Upper lobe of right lung (tissue), 1 donor: ENCODE measurements at regions not wholly inside any gene's neighbourhood (a gene's known extent, or its start where the extent isn't known, plus 50 kb on each side); places are given as distances from the start of the nearest gene placed in this dataset.

Experiments used
- ATAC-seq: fragments of 200-7000 bp; cut with Tn5 transposase; one replicate; pipeline ENCODE4 v1.9.1; 2020; ENCODE audit warnings: mild to moderate bottlenecking, moderate library complexity
- DNase-seq: peaks from one replicate; pipeline ENCODE4 v3.0.0-alpha.2; 2020
- H3K27ac ChIP-seq: fragments of 200-600 bp; one replicate; pipeline ENCODE4 v1.8.0; 2022
- H3K27me3 ChIP-seq: fragments of 200-600 bp; one replicate; pipeline ENCODE4 v1.8.0; 2022; ENCODE audit warnings: mild to moderate bottlenecking
- H3K36me3 ChIP-seq: fragments of 200-600 bp; one replicate; pipeline ENCODE4 v1.8.0; 2022
- H3K4me1 ChIP-seq: fragments of 200-600 bp; one replicate; pipeline ENCODE4 v1.8.0; 2022
- H3K4me3 ChIP-seq: fragments of 200-600 bp; one replicate; pipeline ENCODE4 v1.8.0; 2022; ENCODE audit warnings: mild to moderate bottlenecking
- H3K9me3 ChIP-seq: fragments of 200-600 bp; one replicate; pipeline ENCODE4 v1.8.0; 2022
- intact Hi-C: fragments of 100-400 bp; cut with DNase I; formaldehyde crosslinking; loops from one replicate; pipeline ENCODE4 v1.11.0; 2022
- TF ChIP-seq, protein P1 (sequence below): fragments of 200-600 bp; IDR thresholded peaks from one replicate; pipeline ENCODE4 v1.8.0; 2022; ENCODE audit warnings: antibody characterized with exemption
- donor health status: DM: no; HTN: yes; CAD: no; lungs with severe emphysema.

DNA sequence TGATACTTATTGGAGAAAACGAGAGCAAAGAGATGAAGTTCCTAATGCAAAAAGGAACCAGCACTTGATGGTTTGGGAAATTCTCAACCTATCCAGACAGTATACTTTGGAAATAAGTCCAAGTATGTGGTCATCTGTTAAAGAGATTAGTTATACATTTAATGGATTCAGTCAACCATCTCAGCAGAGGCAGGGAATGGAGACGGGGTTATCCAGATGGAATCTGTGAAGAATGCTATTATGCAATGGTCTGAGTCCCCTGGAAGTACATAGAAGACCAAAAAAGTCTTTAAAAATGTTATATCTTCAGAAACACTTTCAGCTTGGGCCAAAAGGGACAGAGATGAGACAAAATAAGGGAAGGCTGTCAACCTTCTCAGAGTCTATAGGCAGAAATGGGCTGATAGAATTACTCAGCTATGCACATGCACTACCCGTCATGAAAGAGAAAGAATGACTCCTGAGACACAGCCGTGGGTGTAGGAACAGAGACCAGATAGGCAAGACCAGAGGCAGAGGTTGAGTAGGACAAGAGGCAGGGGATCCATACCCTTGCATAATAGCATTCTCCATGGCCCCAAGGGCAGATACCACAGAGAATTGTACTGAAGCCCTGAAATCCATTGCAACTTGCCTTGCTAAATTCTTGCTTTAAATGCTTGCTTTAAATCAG, 738.8 kb upstream of the POT1 start:
- intact Hi-C loops, result no loop called here
- TF ChIP-seq, protein P1, sequence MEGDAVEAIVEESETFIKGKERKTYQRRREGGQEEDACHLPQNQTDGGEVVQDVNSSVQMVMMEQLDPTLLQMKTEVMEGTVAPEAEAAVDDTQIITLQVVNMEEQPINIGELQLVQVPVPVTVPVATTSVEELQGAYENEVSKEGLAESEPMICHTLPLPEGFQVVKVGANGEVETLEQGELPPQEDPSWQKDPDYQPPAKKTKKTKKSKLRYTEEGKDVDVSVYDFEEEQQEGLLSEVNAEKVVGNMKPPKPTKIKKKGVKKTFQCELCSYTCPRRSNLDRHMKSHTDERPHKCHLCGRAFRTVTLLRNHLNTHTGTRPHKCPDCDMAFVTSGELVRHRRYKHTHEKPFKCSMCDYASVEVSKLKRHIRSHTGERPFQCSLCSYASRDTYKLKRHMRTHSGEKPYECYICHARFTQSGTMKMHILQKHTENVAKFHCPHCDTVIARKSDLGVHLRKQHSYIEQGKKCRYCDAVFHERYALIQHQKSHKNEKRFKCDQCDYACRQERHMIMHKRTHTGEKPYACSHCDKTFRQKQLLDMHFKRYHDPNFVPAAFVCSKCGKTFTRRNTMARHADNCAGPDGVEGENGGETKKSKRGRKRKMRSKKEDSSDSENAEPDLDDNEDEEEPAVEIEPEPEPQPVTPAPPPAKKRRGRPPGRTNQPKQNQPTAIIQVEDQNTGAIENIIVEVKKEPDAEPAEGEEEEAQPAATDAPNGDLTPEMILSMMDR, result no peak
- no peak for ATAC-seq

DNA sequence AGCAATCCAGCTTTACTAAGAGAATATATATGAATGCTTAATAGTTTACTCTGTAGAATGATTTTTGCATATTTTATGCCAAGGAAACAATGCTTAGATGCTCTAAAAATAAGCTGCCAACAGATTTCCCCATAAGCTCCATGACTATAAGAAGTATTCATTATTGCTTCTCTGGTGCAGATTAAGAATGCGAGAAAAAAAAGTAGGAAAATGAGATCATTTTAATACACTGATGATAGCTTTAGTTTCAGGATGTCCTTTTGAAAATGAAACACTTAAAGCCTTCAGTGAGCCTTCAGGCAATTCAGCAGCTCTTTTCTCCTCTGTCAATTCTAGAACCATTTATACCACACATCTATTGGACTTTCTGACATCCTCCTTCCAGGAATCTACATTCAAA, 735.0 kb upstream of the POT1 start:
- intact Hi-C loops, result no loop called here
- H3K36me3 ChIP-seq, result no peaks in the 10 kb centered on the region
- no peaks in the 10 kb centered on the region for H3K4me1 ChIP-seq
- DNase-seq, result no peak
- no peaks in the 10 kb centered on the region for H3K9me3 ChIP-seq
- H3K27ac ChIP-seq, result no peak overlapping the region
- no peak for ATAC-seq
- H3K27me3 ChIP-seq, result no peaks in the 10 kb centered on the region
- TF ChIP-seq, protein P1, result no peak
- no peak overlapping the region for H3K4me3 ChIP-seq

More for the DNA sequence above, 738.8 kb upstream of the POT1 start:
- Histone ChIP-seq H3K4me3 (no peak overlapping the region), H3K27ac (no peak overlapping the region), H3K4me1 (no peaks in the 10 kb centered on the region), H3K36me3 (no peaks in the 10 kb centered on the region), H3K27me3 (no peaks in the 10 kb centered on the region), H3K9me3 (no peaks in the 10 kb centered on the region)
- DNase-seq, result no peak

DNA sequence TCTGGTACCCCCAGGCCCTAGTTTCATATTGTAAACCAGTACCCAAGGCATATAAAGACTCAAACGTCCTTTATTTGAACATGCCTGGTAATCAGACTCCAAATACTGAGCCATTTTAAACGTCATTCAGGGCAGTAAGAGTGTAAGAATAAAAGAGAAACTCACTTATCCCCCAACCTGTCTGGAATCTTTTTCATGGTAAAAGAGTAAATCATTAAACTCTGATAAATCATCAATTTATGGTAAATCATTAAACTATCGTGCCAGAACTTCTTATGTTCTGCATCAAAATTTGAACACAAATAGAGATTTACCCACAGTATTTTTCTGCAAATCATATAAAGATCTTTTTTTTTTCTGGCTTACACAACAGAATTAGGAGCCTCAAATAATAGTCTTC, 734.3 kb upstream of the POT1 start:
- Histone ChIP-seq H3K9me3 (no peaks in the 10 kb centered on the region), H3K4me3 (no peak overlapping the region), H3K4me1 (no peaks in the 10 kb centered on the region), H3K27me3 (no peaks in the 10 kb centered on the region), H3K36me3 (no peaks in the 10 kb centered on the region), H3K27ac (no peak overlapping the region)
- intact Hi-C loops, result no loop called here
- DNase-seq (no peak), ATAC-seq (no peak)
- TF ChIP-seq, protein P1, result no peak

DNA sequence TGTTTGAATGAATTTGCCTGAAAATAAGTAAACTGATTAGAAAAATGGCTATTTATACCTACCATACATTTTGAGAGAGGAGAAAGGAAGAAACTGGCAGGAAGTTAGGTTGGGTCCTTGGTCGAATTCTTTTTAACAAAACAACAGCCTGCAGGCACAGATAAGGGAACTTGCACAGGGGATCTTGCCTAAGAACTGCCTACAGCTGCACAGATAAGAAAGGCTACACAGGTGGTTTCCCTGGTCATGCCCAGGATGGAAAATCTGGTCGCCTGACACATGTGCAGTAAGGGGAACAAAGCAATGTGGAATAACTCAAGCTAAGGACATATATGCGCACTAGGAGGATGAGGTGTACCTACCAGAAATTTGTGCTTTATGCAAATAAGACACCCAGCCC, 732.1 kb upstream of the POT1 start:
- DNase-seq, result no peak
- no peaks in the 10 kb centered on the region for H3K27me3 ChIP-seq
- H3K27ac ChIP-seq, result no peak overlapping the region
- intact Hi-C loops, result no loop called here
- no peaks in the 10 kb centered on the region for H3K4me1 ChIP-seq
- H3K36me3 ChIP-seq, result no peaks in the 10 kb centered on the region
- H3K4me3 ChIP-seq, result no peak overlapping the region
- no peak for ATAC-seq
- TF ChIP-seq, protein P1, result no peak
- H3K9me3 ChIP-seq, result no peaks in the 10 kb centered on the region

DNA sequence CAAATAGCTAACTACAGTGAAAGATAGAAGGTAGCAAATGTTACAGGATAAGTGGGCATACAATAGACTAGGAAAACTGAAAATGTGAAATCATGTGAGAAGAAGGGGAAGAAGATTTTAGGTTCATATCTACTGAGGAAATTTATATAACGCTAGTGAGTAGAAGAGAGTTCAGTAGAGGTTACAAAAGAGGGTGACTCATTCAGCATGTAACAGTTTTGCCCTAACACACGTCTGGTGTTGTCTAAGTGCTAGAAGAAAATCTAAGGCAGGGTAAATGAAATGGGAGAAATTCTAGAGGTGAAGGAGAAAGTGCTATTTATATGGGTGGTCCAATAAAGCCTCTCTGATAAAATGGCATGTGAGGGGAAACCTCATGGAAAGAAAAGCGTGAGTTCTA, 731.4 kb upstream of the POT1 start:
- H3K27me3 ChIP-seq, result no peaks in the 10 kb centered on the region
- DNase-seq, result no peak
- H3K4me3 ChIP-seq, result no peak overlapping the region
- H3K9me3 ChIP-seq, result no peaks in the 10 kb centered on the region
- intact Hi-C loops, result no loop called here
- H3K27ac ChIP-seq, result no peak overlapping the region
- no peaks in the 10 kb centered on the region for H3K4me1 ChIP-seq
- TF ChIP-seq, protein P1, result no peak
- no peak for ATAC-seq
- H3K36me3 ChIP-seq, result no peaks in the 10 kb centered on the region

DNA sequence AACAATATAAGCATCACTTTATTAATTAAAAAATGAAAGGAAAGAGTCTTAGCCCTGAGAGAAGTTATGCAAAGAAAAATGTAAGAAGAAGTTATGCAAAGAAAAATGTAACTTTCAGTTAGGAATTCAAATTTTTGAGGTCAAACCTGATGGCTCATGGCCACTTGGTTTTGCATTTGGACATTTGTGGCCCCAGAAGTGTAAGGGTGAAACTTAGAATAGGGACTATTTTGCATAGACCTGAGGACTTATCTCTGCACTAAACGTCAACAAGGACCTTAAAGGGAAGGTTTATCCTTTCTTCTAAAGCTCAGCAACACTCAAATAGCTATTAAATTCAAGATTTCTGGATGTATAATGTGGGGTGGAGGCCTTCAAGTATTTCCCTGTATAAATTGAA, 724.5 kb upstream of the POT1 start:
- H3K9me3 ChIP-seq, result no peaks in the 10 kb centered on the region
- H3K27me3 ChIP-seq, result no peaks in the 10 kb centered on the region
- DNase-seq, result no peak
- TF ChIP-seq, protein P1, result no peak
- no peaks in the 10 kb centered on the region for H3K36me3 ChIP-seq
- H3K4me3 ChIP-seq, result no peak overlapping the region
- no peak overlapping the region for H3K27ac ChIP-seq
- no peak for ATAC-seq
- intact Hi-C loops, result no loop called here
- no peaks in the 10 kb centered on the region for H3K4me1 ChIP-seq
